Hepatocyte (in vitro differentiated cells): ENCODE measurements at regions not wholly inside any gene's neighbourhood (a gene's known extent, or its start where the extent isn't known, plus 50 kb on each side); places are given as distances from the start of the nearest gene placed in this dataset.

ENCODE experiments used
- EZH2phosphoT487 ChIP-seq: fragments of 200-600 bp; sonication (generic); IDR thresholded peaks from one replicate; pipeline ENCODE4 v1.6.1; 2018; ENCODE audit warnings: antibody characterized with exemption, mild to moderate bottlenecking, low read depth, moderate library complexity; ENCODE audit not compliant: unreplicated experiment, severe bottlenecking
- TF ChIP-seq, protein P1 (sequence below): fragments of 200-600 bp; sonication (generic); IDR thresholded peaks from 2 replicates; pipeline ENCODE4 v1.5.1; 2016; ENCODE audit warnings: antibody characterized with exemption, mild to moderate bottlenecking; ENCODE audit not compliant: poor library complexity

DNA sequence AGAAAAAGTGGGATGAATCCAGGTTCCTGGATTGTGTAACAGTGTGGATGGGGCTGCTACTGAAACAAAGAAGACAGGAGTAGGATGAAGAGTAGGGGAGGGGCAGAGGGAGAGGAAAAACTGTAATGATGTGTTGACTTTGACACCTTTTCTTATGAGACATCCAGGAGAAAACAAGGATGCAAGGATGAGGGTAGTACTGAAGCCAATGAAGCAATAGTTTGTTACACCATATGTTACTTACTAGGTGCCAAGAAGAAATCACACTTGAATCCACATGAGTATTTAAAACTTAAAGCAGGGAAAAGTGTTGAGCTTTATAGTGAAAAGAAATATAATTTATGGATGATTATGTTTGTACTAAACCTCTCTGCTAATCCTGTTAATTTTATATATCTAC lies 420.6 kb downstream of the ARL4A start:
- TF ChIP-seq, protein P1, sequence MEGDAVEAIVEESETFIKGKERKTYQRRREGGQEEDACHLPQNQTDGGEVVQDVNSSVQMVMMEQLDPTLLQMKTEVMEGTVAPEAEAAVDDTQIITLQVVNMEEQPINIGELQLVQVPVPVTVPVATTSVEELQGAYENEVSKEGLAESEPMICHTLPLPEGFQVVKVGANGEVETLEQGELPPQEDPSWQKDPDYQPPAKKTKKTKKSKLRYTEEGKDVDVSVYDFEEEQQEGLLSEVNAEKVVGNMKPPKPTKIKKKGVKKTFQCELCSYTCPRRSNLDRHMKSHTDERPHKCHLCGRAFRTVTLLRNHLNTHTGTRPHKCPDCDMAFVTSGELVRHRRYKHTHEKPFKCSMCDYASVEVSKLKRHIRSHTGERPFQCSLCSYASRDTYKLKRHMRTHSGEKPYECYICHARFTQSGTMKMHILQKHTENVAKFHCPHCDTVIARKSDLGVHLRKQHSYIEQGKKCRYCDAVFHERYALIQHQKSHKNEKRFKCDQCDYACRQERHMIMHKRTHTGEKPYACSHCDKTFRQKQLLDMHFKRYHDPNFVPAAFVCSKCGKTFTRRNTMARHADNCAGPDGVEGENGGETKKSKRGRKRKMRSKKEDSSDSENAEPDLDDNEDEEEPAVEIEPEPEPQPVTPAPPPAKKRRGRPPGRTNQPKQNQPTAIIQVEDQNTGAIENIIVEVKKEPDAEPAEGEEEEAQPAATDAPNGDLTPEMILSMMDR: no peak
- TF ChIP-seq EZH2phosphoT487: no peak
